HepG2 (cell line): ENCODE measurements at regions not wholly inside any gene's neighbourhood (a gene's known extent, or its start where the extent isn't known, plus 50 kb on each side); places are given as distances from the start of the nearest gene placed in this dataset.

Experiments used
- MED8 ChIP-seq: sonication (generic); formaldehyde crosslinking; IDR thresholded peaks from 2 replicates; pipeline ENCODE4 v1.8.1; 2023; ENCODE audit warnings: mild to moderate bottlenecking, missing genetic modification reagents; ENCODE audit not compliant: insufficient replicate concordance
- RFX1 ChIP-seq: fragments of 450-650 bp; IDR thresholded peaks from 2 replicates; pipeline ENCODE4 v1.6.1; 2017
- SUZ12 ChIP-seq: fragments of 150-350 bp; IDR thresholded peaks from 2 replicates; pipeline ENCODE4 v1.6.1; 2014; ENCODE audit warnings: low read depth, low read length
- TARDBP ChIP-seq: sonication (generic); formaldehyde crosslinking; IDR thresholded peaks from 2 replicates; pipeline ENCODE4 v1.8.0; 2022; ENCODE audit warnings: mild to moderate bottlenecking, missing genetic modification reagents

DNA sequence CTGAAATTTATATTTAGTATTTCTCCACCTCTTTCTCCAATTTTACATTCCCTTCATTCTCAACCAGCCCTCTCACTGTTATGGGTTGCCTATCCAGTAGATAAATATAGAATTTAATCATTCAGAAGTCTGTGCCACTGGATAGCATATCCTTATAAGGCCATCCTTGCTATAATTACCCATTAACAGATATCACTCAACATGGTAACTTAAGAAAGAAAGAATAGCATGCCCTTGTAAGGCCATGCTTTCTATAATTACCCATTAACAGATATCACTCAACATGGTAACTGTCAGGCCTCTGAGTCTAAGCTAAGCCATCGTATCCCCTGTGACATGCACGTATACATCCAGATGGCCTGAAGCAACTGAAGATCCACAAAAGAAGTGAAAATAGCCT lies 1137.4 kb upstream of the FAM98A start:
- no peak for TF ChIP-seq MED8
- no peak for TF ChIP-seq SUZ12
- TF ChIP-seq RFX1 = no peak
- no peak for TF ChIP-seq TARDBP (CRISPR knock-in tag)
